IMR-90 (cell line): ENCODE measurements at regions not wholly inside any gene's neighbourhood (a gene's known extent, or its start where the extent isn't known, plus 50 kb on each side); places are given as distances from the start of the nearest gene placed in this dataset.

ENCODE experiments used
- ATAC-seq: fragments of 200-7000 bp; cut with Tn5 transposase; 2 replicates; pipeline ENCODE4 v1.9.1; 2020; ENCODE audit warnings: low read depth, mild to moderate bottlenecking, moderate library complexity
- BruUV-seq: library from RNA; stranded (reverse); fragments of 400-500 nt; replicated peaks from 2 replicates; lab custom pipeline; 2021; lab: Mats Ljungman, UMichigan
- CTCF ChIA-PET: fragments of 300-600 bp; formaldehyde crosslinking; extraction: SDS; loops from one replicate; lab custom pipeline; 2021; ENCODE audit warnings: antibody characterized with exemption; lab: Yijun Ruan, JAX
- POLR2A ChIA-PET: fragments of 300-600 bp; sonication (Branson Sonifier 250); formaldehyde crosslinking; loops from one replicate; lab custom pipeline; 2022; ENCODE audit warnings: antibody characterized with exemption; ENCODE audit not compliant: unreplicated experiment; lab: Charles Lee
- DNase-seq: peaks from one replicate; pipeline ENCODE4 v3.0.0; 2013
- H2AFZ ChIP-seq: replicated peaks from 2 replicates; pipeline ENCODE3; 2013; ENCODE audit warnings: low read length, mild to moderate bottlenecking; ENCODE audit not compliant: poor library complexity
- H2AK5ac ChIP-seq: 2 replicates; pipeline ENCODE4 v1.6.1; 2013; ENCODE audit warnings: low read depth, low read length, inconsistent platforms
- H2AK9ac ChIP-seq: replicated peaks from 2 replicates; pipeline ENCODE3; 2013; ENCODE audit warnings: mild to moderate bottlenecking, low read depth, low read length, moderate library complexity; ENCODE audit not compliant: poor library complexity
- H2BK120ac ChIP-seq: 2 replicates; pipeline ENCODE4 v1.6.1; 2013; ENCODE audit warnings: low read depth, low read length, inconsistent platforms
- H2BK15ac ChIP-seq: 3 replicates; pipeline ENCODE4 v1.6.1; 2013; ENCODE audit warnings: low read depth, low read length, inconsistent platforms
- H2BK20ac ChIP-seq: 2 replicates; pipeline ENCODE4 v1.6.1; 2013; ENCODE audit warnings: low read depth, mild to moderate bottlenecking, inconsistent platforms, low read length, moderate library complexity
- H2BK5ac ChIP-seq: 2 replicates; pipeline ENCODE4 v1.6.1; 2013; ENCODE audit warnings: mild to moderate bottlenecking, low read depth, low read length, inconsistent platforms; ENCODE audit not compliant: poor library complexity, severe bottlenecking
- H3K14ac ChIP-seq: replicated peaks from 2 replicates; pipeline ENCODE4 v1.6.1; 2013; ENCODE audit warnings: low read depth, low read length, inconsistent platforms
- H3K18ac ChIP-seq: 2 replicates; pipeline ENCODE4 v1.6.1; 2013; ENCODE audit warnings: low read depth, low read length, control low read depth
- H3K23ac ChIP-seq: 2 replicates; pipeline ENCODE4 v1.6.1; 2013; ENCODE audit warnings: low read depth, low read length, inconsistent platforms
- H3K27ac ChIP-seq: 2 replicates; pipeline ENCODE4 v1.5.1; 2013; ENCODE audit warnings: mild to moderate bottlenecking, control low read depth, low read length; ENCODE audit not compliant: insufficient read depth
- H3K27me3 ChIP-seq: 2 replicates; pipeline ENCODE4 v1.6.1; 2013; ENCODE audit warnings: low read length; ENCODE audit not compliant: control insufficient read depth, insufficient read depth
- H3K36me3 ChIP-seq: 2 replicates; pipeline ENCODE4 v1.6.1; 2013; ENCODE audit warnings: low read length, mixed read lengths; ENCODE audit not compliant: control insufficient read depth, insufficient read depth
- H3K4ac ChIP-seq: 2 replicates; pipeline ENCODE4 v1.6.1; 2013; ENCODE audit warnings: low read depth, low read length, inconsistent platforms
- H3K4me1 ChIP-seq: 2 replicates; pipeline ENCODE4 v1.6.1; 2013; ENCODE audit warnings: low read length, mixed read lengths; ENCODE audit not compliant: control insufficient read depth, insufficient read depth
- H3K4me2 ChIP-seq: 2 replicates; pipeline ENCODE4 v1.6.1; 2013; ENCODE audit warnings: low read depth, mild to moderate bottlenecking, control low read depth, low read length, moderate library complexity
- H3K4me3 ChIP-seq: 2 replicates; pipeline ENCODE4 v1.5.1; 2013; ENCODE audit warnings: low read depth, mild to moderate bottlenecking, control low read depth, low read length, moderate library complexity; ENCODE audit not compliant: insufficient read depth
- H3K56ac ChIP-seq: 2 replicates; pipeline ENCODE4 v1.6.1; 2013; ENCODE audit warnings: low read length, inconsistent platforms; ENCODE audit not compliant: insufficient read depth; ENCODE audit errors: extremely low read depth
- H3K79me1 ChIP-seq, 2 experiments: 2 replicates each; pipeline ENCODE4 v1.6.1; 2013; ENCODE audit warnings: low read length in 2 of 2, inconsistent platforms in 1 of 2, low read depth in 1 of 2
- H3K9ac ChIP-seq: 2 replicates; pipeline ENCODE4 v1.6.1; 2013; ENCODE audit warnings: low read depth, low read length, control low read depth
- H3K9me1 ChIP-seq: 2 replicates; pipeline ENCODE4 v1.6.1; 2013; ENCODE audit warnings: low read length, inconsistent platforms; ENCODE audit not compliant: insufficient read depth
- H3K9me3 ChIP-seq: 2 replicates; pipeline ENCODE4 v1.6.1; 2013; ENCODE audit warnings: low read length; ENCODE audit not compliant: control insufficient read depth, insufficient read depth
- H4K20me1 ChIP-seq: 2 replicates; pipeline ENCODE4 v1.6.1; 2013; ENCODE audit warnings: low read length, inconsistent platforms; ENCODE audit not compliant: insufficient read depth
- H4K5ac ChIP-seq: 2 replicates; pipeline ENCODE4 v1.6.1; 2013; ENCODE audit warnings: mild to moderate bottlenecking, low read depth, low read length, control low read depth
- H4K8ac ChIP-seq, 2 experiments: 2 replicates each; pipeline ENCODE4 v1.6.1; 2013; ENCODE audit warnings: low read depth in 2 of 2, low read length in 2 of 2, control low read depth in 1 of 2, inconsistent platforms in 1 of 2
- H4K91ac ChIP-seq: 2 replicates; pipeline ENCODE4 v1.6.1; 2013; ENCODE audit warnings: low read depth, low read length, inconsistent platforms; ENCODE audit not compliant: insufficient read depth
- BHLHE40 ChIP-seq: fragments of 150-350 bp; IDR thresholded peaks from 2 replicates; pipeline ENCODE4 v1.6.1; 2016; ENCODE audit warnings: mild to moderate bottlenecking, low read depth, low read length
- CEBPB ChIP-seq: IDR thresholded peaks from 2 replicates; pipeline ENCODE4 v1.6.1; 2012; ENCODE audit warnings: low read depth, low read length, improper control_type of control experiment
- CHD1 ChIP-seq: IDR thresholded peaks from 2 replicates; pipeline ENCODE4 v1.6.1; 2012; ENCODE audit warnings: low read depth, low read length, improper control_type of control experiment
- CTCF ChIP-seq: conservative IDR thresholded peaks from 2 replicates; pipeline ENCODE4 v1.5.1; 2012; ENCODE audit warnings: mild to moderate bottlenecking, low read depth, low read length, improper control_type of control experiment
- ELK1 ChIP-seq: fragments of 150-350 bp; IDR thresholded peaks from 2 replicates; pipeline ENCODE4 v1.6.1; 2016; ENCODE audit warnings: low read depth, mild to moderate bottlenecking, low read length, moderate library complexity, borderline replicate concordance
- FOS ChIP-seq: fragments of 150-350 bp; IDR thresholded peaks from 2 replicates; pipeline ENCODE4 v1.6.1; 2016; ENCODE audit warnings: low read depth, low read length
- MAFK ChIP-seq: IDR thresholded peaks from 2 replicates; pipeline ENCODE4 v1.6.1; 2012; ENCODE audit warnings: low read depth, low read length, improper control_type of control experiment
- MAZ ChIP-seq: IDR thresholded peaks from 2 replicates; pipeline ENCODE4 v1.6.1; 2012; ENCODE audit warnings: low read depth, mild to moderate bottlenecking, low read length, improper control_type of control experiment, moderate library complexity, borderline replicate concordance
- MXI1 ChIP-seq: IDR thresholded peaks from 2 replicates; pipeline ENCODE4 v1.6.1; 2012; ENCODE audit warnings: low read depth, mild to moderate bottlenecking, low read length, moderate library complexity, borderline replicate concordance
- NFE2L2 ChIP-seq: fragments of 150-350 bp; IDR thresholded peaks from 2 replicates; pipeline ENCODE4 v1.6.1; 2016; ENCODE audit warnings: low read depth, mild to moderate bottlenecking, low read length
- POLR2A ChIP-seq: IDR thresholded peaks from 2 replicates; pipeline ENCODE4 v1.6.1; 2012; ENCODE audit warnings: mild to moderate bottlenecking, low read depth, low read length
- RAD21 ChIP-seq: IDR thresholded peaks from 2 replicates; pipeline ENCODE4 v1.6.1; 2012; ENCODE audit warnings: low read length, improper control_type of control experiment
- RCOR1 ChIP-seq: IDR thresholded peaks from 2 replicates; pipeline ENCODE4 v1.6.1; 2012; ENCODE audit warnings: mild to moderate bottlenecking, low read length, improper control_type of control experiment; ENCODE audit not compliant: insufficient replicate concordance
- RFX5 ChIP-seq: IDR thresholded peaks from 2 replicates; pipeline ENCODE4 v1.8.0; 2012; ENCODE audit warnings: low read depth, mild to moderate bottlenecking, low read length, moderate library complexity
- SMC3 ChIP-seq: fragments of 150-350 bp; IDR thresholded peaks from 2 replicates; pipeline ENCODE4 v1.6.1; 2016; ENCODE audit warnings: low read depth, mild to moderate bottlenecking, antibody characterized with exemption, low read length, moderate library complexity
- USF2 ChIP-seq: fragments of 150-350 bp; IDR thresholded peaks from 2 replicates; pipeline ENCODE4 v1.6.1; 2017; ENCODE audit warnings: mild to moderate bottlenecking, antibody characterized with exemption, low read length, low read depth
- WGBS, 2 experiments: methylation state at CpG; one replicate each; pipeline versions ENCODE4 v1.1.5 to v1.1.7; 2013; ENCODE audit warnings: missing lambda C conversion rate in 2 of 2; ENCODE audit not compliant: insufficient read length in 1 of 2; ENCODE audit errors: extremely low coverage in 2 of 2; 5-methylcytosine and 5-hydroxymethylcytosine counted together
- dilution Hi-C: fragments of 300-500 bp; cut with HindIII; formaldehyde crosslinking; loops from one replicate; pipeline ENCODE4 v1.14.3; 2018; ENCODE audit warnings: low sequenced_read_pairs; ENCODE audit not compliant: unreplicated experiment
- in situ Hi-C: fragments of 300-500 bp; cut with MboI; formaldehyde crosslinking; loops from 3 replicates; pipeline ENCODE4 v1.14.3; 2019; ENCODE audit warnings: low sequenced_read_pairs, inconsistent platforms, mixed read lengths
- intact Hi-C: fragments of 100-400 bp; cut with micrococcal nuclease; formaldehyde crosslinking; loops from 2 replicates; pipeline ENCODE4 v1.10.0; 2022

GRCh38 chr13:87100431-87100830, 570.7 kb upstream of the SLITRK5 start:
- no peak overlapping the region for H4K5ac ChIP-seq
- no peak overlapping the region for H2AK5ac ChIP-seq
- in situ Hi-C loops: no loop called here
- H3K9me3 ChIP-seq: no peaks in the 10 kb centered on the region; the same call in 1 of the 2 replicates
- no peak overlapping the region for H3K4ac ChIP-seq
- H3K56ac ChIP-seq: no peak overlapping the region
- ChIA-PET CTCF (no interaction called here), POLR2A (no interaction called here)
- intact Hi-C loops: no loop called here
- H2AK9ac ChIP-seq: no peak overlapping the region
- H3K4me3 ChIP-seq: no peak overlapping the region
- no peak overlapping the region for H4K91ac ChIP-seq
- no peak overlapping the region for H3K23ac ChIP-seq
- no peaks in the 10 kb centered on the region for H3K4me1 ChIP-seq
- no peak overlapping the region for H3K4me2 ChIP-seq
- no peaks in the 10 kb centered on the region for H3K9me1 ChIP-seq
- WGBS, 2 experiments: no CpG with 5 or more reads among the region's 5 CpGs
- H3K14ac ChIP-seq: no peak overlapping the region
- H3K27ac ChIP-seq: no peak overlapping the region
- H4K8ac ChIP-seq: no peak overlapping the region
- H2BK20ac ChIP-seq: no peak overlapping the region
- no TSS peak for BruUV-seq
- no peaks in the 10 kb centered on the region for H3K36me3 ChIP-seq
- no peak for ATAC-seq
- no peak overlapping the region for H3K18ac ChIP-seq
- H2BK15ac ChIP-seq: no peak overlapping the region
- no peak overlapping the region for H2BK5ac ChIP-seq
- no peak overlapping the region for H2BK120ac ChIP-seq
- TF ChIP-seq RFX5: no peak
- TF ChIP-seq CHD1: no peak
- TF ChIP-seq POLR2A: no peak
- no peak for TF ChIP-seq NFE2L2
- no peak for TF ChIP-seq USF2
- no peak for TF ChIP-seq RAD21
- TF ChIP-seq FOS: no peak
- TF ChIP-seq BHLHE40: no peak
- no peak for TF ChIP-seq RCOR1
- TF ChIP-seq ELK1: no peak
- TF ChIP-seq CEBPB: no peak
- TF ChIP-seq CTCF: no peak
- no peak for TF ChIP-seq MAZ
- no peak for TF ChIP-seq SMC3
- no peak for TF ChIP-seq MAFK
- TF ChIP-seq MXI1: no peak
- H3K27me3 ChIP-seq: no peaks in the 10 kb centered on the region
- dilution Hi-C loops: no loop called here
- H3K79me1 ChIP-seq: no peaks in the 10 kb centered on the region
- H4K20me1 ChIP-seq: no peaks in the 10 kb centered on the region
- H3K9ac ChIP-seq: no peak overlapping the region
- H2AFZ ChIP-seq: no peak overlapping the region
- no peak for DNase-seq
